OCI-LY1 (cell line): ENCODE measurements at regions not wholly inside any gene's neighbourhood (a gene's known extent, or its start where the extent isn't known, plus 50 kb on each side); places are given as distances from the start of the nearest gene placed in this dataset.

Source experiments
- EZH2 ChIP-seq: fragments of 200-600 bp; sonication (generic), shearing (Covaris generic); IDR thresholded peaks from 2 replicates; pipeline ENCODE4 v1.8.0; 2017; ENCODE audit warnings: borderline replicate concordance, mixed run types, mild to moderate bottlenecking, antibody characterized with exemption, low read length, moderate library complexity, mixed read lengths
- TF ChIP-seq, protein P1 (sequence below): fragments of 200-600 bp; sonication (generic), shearing (Covaris generic); IDR thresholded peaks from 2 replicates; pipeline ENCODE4 v1.5.1; 2017; ENCODE audit warnings: mild to moderate bottlenecking, antibody characterized with exemption, low read length, moderate library complexity, mixed read lengths

GRCh38 chrX:104329731-104330130 lies 75.0 kb upstream of the ESX1 start:
- TF ChIP-seq, protein P1, sequence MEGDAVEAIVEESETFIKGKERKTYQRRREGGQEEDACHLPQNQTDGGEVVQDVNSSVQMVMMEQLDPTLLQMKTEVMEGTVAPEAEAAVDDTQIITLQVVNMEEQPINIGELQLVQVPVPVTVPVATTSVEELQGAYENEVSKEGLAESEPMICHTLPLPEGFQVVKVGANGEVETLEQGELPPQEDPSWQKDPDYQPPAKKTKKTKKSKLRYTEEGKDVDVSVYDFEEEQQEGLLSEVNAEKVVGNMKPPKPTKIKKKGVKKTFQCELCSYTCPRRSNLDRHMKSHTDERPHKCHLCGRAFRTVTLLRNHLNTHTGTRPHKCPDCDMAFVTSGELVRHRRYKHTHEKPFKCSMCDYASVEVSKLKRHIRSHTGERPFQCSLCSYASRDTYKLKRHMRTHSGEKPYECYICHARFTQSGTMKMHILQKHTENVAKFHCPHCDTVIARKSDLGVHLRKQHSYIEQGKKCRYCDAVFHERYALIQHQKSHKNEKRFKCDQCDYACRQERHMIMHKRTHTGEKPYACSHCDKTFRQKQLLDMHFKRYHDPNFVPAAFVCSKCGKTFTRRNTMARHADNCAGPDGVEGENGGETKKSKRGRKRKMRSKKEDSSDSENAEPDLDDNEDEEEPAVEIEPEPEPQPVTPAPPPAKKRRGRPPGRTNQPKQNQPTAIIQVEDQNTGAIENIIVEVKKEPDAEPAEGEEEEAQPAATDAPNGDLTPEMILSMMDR: no peak
- TF ChIP-seq EZH2: no peak
